ENCODE measurements at regions not wholly inside any gene's neighbourhood (a gene's known extent, or its start where the extent isn't known, plus 50 kb on each side); places are given as distances from the start of the nearest gene placed in this dataset.

- TF ChIP-seq POLR2A (IDR thresholded peaks at IDR 0.05) (no peak), CTCF (IDR thresholded peaks at IDR 0.05) (no peak), EP300 (IDR thresholded peaks at IDR 0.05) (no peak)
Measured at GRCh38 chr16:52690468-52690867, 143.5 kb upstream of the TOX3 start.

Data from tibial nerve (tissue), 4 donors.